ENCODE measurements at regions not wholly inside any gene's neighbourhood (a gene's known extent, or its start where the extent isn't known, plus 50 kb on each side); places are given as distances from the start of the nearest gene placed in this dataset.

GRCh38 chr3:4138786-4139431 lies 164.3 kb upstream of the SETMAR start:
- TF ChIP-seq SP1 (CRISPR knock-in tag; conservative IDR thresholded peaks at IDR 0.05) (no peak), ZNF416 (CRISPR knock-in tag; IDR thresholded peaks at IDR 0.05) (no peak), JUN (CRISPR knock-in tag; IDR thresholded peaks at IDR 0.05) (no peak), ZNF219 (CRISPR knock-in tag; IDR thresholded peaks at IDR 0.05; ENCODE audit: borderline replicate concordance) (no peak), FOXJ3 (CRISPR knock-in tag; IDR thresholded peaks at IDR 0.05; ENCODE audit: borderline replicate concordance) (no peak), HMGA2 (CRISPR knock-in tag; IDR thresholded peaks at IDR 0.05) (no peak), ZNF423 (CRISPR knock-in tag; IDR thresholded peaks at IDR 0.05) (no peak), ZNF263 (CRISPR knock-in tag; IDR thresholded peaks at IDR 0.05; ENCODE audit: low read depth) (no peak), MYBL2 (CRISPR knock-in tag; IDR thresholded peaks at IDR 0.05) (no peak), NR2C2 (CRISPR knock-in tag; IDR thresholded peaks at IDR 0.05) (no peak), AFF4 (CRISPR knock-in tag; IDR thresholded peaks at IDR 0.05; ENCODE audit: borderline replicate concordance) (no peak)
- TF ChIP-seq, protein P1, sequence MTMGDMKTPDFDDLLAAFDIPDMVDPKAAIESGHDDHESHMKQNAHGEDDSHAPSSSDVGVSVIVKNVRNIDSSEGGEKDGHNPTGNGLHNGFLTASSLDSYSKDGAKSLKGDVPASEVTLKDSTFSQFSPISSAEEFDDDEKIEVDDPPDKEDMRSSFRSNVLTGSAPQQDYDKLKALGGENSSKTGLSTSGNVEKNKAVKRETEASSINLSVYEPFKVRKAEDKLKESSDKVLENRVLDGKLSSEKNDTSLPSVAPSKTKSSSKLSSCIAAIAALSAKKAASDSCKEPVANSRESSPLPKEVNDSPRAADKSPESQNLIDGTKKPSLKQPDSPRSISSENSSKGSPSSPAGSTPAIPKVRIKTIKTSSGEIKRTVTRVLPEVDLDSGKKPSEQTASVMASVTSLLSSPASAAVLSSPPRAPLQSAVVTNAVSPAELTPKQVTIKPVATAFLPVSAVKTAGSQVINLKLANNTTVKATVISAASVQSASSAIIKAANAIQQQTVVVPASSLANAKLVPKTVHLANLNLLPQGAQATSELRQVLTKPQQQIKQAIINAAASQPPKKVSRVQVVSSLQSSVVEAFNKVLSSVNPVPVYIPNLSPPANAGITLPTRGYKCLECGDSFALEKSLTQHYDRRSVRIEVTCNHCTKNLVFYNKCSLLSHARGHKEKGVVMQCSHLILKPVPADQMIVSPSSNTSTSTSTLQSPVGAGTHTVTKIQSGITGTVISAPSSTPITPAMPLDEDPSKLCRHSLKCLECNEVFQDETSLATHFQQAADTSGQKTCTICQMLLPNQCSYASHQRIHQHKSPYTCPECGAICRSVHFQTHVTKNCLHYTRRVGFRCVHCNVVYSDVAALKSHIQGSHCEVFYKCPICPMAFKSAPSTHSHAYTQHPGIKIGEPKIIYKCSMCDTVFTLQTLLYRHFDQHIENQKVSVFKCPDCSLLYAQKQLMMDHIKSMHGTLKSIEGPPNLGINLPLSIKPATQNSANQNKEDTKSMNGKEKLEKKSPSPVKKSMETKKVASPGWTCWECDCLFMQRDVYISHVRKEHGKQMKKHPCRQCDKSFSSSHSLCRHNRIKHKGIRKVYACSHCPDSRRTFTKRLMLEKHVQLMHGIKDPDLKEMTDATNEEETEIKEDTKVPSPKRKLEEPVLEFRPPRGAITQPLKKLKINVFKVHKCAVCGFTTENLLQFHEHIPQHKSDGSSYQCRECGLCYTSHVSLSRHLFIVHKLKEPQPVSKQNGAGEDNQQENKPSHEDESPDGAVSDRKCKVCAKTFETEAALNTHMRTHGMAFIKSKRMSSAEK (CRISPR knock-in tag; IDR thresholded peaks at IDR 0.05; ENCODE audit: borderline replicate concordance), result no peak
- TF ChIP-seq, protein P2, sequence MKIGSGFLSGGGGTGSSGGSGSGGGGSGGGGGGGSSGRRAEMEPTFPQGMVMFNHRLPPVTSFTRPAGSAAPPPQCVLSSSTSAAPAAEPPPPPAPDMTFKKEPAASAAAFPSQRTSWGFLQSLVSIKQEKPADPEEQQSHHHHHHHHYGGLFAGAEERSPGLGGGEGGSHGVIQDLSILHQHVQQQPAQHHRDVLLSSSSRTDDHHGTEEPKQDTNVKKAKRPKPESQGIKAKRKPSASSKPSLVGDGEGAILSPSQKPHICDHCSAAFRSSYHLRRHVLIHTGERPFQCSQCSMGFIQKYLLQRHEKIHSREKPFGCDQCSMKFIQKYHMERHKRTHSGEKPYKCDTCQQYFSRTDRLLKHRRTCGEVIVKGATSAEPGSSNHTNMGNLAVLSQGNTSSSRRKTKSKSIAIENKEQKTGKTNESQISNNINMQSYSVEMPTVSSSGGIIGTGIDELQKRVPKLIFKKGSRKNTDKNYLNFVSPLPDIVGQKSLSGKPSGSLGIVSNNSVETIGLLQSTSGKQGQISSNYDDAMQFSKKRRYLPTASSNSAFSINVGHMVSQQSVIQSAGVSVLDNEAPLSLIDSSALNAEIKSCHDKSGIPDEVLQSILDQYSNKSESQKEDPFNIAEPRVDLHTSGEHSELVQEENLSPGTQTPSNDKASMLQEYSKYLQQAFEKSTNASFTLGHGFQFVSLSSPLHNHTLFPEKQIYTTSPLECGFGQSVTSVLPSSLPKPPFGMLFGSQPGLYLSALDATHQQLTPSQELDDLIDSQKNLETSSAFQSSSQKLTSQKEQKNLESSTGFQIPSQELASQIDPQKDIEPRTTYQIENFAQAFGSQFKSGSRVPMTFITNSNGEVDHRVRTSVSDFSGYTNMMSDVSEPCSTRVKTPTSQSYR (CRISPR knock-in tag; IDR thresholded peaks at IDR 0.05), result no peak
- TF ChIP-seq, protein P3, sequence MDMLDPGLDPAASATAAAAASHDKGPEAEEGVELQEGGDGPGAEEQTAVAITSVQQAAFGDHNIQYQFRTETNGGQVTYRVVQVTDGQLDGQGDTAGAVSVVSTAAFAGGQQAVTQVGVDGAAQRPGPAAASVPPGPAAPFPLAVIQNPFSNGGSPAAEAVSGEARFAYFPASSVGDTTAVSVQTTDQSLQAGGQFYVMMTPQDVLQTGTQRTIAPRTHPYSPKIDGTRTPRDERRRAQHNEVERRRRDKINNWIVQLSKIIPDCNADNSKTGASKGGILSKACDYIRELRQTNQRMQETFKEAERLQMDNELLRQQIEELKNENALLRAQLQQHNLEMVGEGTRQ (CRISPR knock-in tag; IDR thresholded peaks at IDR 0.05), result no peak
- ATAC-seq, result no peak
- Mint-ChIP-seq H3K9me3 (peaks cover 27% of the 10 kb centered on the region), H3K4me1 (no peaks in the 10 kb centered on the region), H3K27ac (no peak overlapping the region), H3K36me3 (0 out of 2 replicates have a peak, but pooled peaks cover 3% of the 10 kb centered on the region), H3K27me3 (ENCODE audit: low read depth) (peaks cover 8% of the 10 kb centered on the region), H3K4me3 (no peak overlapping the region)
- CTCF ChIA-PET, result no interaction called here
- no peak for DNase-seq (ENCODE audit: low spot score)
- POLR2A ChIA-PET, result no interaction called here
